Activated T-cell treated with anti-CD3 and anti-CD28 coated beads for 48 hours (primary cell): ENCODE measurements at regions not wholly inside any gene's neighbourhood (a gene's known extent, or its start where the extent isn't known, plus 50 kb on each side); places are given as distances from the start of the nearest gene placed in this dataset.

Experiments
- DNase-seq: peaks from one replicate; pipeline ENCODE4 v3.0.0-alpha.2; 2020; ENCODE audit warnings: low read depth

DNA sequence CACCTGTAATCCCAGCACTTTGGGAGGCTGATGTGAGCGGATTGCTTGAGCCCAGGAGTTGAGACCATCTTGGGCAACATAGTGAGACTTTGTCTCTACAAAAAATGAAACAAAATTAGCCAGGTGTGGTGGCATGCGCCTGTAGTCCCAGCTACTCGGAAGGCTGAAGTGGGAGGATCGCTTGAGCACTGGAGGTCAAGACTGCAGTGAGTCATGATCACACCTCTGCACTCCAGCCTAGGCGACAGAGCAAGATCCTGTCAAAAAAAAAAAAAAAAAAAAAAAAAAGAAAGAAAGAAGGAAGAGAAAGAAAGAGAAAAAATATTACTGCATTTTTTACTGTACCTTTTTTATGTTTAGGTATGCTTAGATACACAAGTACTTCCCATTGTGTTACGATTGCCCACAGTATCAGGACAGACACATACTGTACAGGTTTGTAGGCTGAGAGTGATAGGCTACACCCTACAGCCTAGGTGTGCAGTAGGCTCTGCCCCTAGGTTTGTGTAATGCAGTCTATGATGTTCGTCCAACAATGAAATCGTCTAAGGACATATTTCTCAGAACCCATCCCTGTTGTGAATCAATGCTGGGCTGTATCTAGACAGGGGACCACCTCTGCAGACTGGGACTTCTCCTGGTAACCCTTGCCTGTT lies 160.4 kb upstream of the PWP1 start:
- no peak for DNase-seq

DNA sequence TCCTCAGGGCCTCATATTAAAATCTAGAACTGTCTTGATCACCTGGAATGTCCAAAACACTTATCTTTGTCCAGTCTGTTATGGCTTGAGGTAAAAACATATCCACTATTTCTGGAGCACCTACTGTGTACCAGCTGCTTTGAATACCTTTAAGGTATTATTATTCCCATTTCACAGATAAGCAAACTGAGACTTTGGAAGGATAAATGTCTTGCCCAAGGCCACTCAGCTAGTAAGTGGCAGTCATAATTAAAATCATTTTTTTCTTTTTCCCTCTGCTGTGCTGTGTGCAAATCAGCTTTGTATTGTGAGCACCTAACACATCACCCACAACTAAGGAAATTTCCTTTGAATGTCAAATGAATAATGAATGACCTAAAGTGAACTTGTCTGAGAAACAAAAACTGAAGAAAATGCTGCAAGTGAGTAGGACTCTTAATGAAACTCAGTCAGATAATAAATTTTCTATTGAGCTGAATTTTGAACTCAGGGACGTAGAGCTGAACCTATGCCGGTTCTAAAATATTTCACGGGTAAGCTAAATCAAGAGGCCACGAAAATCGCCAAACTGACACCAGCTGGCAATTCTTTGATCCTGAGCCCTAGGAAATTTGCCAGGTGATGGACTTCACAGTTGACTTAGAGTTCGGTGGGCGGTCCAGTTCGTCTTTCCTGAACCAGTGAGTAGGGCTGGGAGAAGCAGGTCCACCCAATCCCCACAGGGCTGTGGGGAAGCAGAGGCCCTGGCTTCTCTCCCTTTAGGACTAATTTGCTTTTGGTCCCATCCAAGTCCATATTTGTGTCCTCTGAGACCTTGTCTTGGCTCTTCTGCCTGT lies 159.7 kb upstream of the PWP1 start:
- DNase-seq = no peak

DNA sequence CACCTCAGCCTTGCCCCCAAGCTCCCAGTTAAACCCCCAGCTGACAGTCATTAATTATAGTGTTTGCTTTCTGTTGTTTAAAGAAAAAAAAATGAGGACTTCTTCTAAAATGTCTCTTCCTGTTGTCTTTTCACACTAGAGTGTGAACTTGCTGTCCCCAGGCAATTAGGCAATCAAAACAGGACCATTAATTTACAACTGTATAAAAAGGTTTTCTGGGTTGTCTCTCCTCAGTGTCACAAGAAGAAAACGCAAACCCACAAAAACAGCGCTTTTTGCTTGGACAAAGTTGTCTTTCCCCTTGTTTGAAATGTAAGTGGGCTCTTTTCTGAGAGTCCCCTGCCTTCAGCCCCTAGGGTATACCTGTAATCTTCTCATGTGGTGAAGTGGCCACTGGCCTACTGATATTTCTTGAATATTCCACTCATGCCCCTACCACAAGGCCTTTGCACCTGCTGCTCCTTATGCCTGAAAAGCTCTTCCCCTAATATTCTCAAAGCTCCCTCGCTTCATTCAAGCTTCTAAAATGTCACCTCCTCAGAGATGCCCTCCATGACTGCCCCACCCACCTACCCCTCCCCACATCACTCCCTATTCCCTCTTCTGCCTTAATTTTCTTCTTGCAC lies 158.9 kb upstream of the PWP1 start:
- no peak for DNase-seq

DNA sequence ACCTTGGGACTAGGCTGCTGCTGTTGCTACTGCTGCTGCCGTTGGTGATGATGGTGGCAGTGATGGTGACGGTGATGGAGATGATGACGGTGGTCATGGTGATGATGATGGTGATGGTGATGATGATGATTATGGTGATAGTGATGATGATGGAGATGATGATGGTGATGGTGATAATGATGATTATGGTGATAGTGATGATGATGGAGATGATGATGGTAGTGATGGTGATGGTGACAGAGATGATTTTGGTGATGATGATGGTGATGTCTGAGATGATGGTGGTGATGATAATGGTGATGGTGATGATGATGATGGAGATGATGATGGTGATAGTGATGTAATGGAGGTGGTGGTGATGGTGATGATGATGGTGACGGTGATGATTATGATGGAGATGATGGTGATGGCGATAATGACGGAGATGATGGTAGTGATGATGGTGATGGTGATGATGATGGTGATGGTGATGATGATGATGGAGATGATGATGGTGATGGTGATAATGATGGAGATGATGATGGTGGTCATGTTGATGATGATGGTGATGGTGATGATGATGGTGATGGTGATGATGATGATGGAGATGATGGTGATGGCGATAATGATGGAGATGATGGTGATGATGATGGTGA lies 156.8 kb upstream of the PWP1 start:
- no peak for DNase-seq

DNA sequence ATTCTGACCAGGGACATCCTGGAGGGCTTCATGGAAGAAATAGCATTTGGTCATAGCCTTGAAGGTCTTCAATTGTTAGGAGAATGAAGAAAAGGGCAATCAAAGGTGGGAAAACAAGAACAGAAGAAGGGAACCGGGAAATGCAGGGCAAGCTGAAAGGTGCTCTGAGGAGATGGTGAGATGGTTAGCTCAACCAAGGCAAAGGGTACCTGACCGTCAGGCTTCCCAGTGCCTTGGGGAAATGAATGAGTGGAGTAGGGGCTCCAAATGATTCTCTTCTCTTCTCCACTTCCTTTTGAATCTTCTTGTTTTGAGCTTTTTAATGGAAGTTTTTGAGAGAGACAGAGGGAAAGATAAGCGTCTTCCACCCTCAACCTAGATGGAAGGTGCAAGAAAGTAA lies 155.6 kb upstream of the PWP1 start:
- DNase-seq = no peak

DNA sequence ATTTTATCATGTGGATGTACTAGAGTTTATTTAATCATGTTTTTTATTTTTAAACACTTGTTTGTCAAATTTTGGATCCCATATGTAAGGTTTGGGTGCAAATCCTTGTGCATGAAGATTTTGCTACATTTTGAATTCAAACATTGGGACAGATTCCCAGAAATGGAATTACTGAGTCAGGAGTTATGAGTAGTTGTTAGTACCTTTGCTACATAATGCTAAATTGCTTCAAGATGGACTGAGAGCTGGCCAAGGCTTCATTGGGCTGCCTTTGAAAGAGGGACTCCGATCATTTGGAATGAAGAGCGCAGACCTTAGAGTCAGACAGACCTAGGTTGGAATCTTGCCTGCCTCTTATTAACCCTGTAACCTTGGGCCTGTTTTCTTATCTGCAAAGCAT lies 154.9 kb upstream of the PWP1 start:
- no peak for DNase-seq

DNA sequence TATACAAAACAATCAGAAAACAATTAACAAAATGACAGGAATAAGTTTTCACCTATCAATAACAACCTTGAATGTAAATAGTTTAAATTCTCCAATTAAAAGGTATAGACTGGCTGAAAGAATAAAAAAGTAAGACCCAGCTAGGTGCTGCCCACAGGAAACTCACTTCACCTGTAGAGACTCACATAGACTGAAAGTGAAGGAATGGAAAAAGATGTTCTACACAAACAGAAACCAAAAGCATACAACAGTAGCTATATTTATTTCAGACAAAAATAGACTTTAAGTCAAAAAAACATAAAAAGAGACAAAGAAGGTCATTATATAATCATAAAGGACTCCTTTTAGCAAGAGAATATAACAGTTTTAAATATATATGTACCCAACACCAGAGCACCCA lies 152.4 kb upstream of the PWP1 start:
- no peak for DNase-seq

DNA sequence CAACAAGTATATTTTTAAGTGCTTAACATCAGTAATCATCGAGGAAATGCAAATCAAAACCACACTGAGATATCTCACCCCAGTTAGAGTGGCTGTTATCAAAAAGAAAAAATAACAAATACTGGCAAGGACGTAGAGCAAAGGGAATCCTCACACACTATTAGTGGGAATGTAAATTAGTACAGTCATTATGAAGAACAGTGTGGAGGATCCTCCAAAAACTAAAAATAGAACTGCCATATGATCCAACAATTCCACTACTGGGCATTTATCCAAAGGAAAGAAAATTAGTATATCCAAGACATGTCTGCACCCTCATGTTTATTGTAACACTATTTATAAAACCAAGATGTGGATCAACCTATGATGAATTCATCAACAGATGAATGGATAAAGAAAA lies 149.0 kb upstream of the PWP1 start:
- DNase-seq = no peak

DNA sequence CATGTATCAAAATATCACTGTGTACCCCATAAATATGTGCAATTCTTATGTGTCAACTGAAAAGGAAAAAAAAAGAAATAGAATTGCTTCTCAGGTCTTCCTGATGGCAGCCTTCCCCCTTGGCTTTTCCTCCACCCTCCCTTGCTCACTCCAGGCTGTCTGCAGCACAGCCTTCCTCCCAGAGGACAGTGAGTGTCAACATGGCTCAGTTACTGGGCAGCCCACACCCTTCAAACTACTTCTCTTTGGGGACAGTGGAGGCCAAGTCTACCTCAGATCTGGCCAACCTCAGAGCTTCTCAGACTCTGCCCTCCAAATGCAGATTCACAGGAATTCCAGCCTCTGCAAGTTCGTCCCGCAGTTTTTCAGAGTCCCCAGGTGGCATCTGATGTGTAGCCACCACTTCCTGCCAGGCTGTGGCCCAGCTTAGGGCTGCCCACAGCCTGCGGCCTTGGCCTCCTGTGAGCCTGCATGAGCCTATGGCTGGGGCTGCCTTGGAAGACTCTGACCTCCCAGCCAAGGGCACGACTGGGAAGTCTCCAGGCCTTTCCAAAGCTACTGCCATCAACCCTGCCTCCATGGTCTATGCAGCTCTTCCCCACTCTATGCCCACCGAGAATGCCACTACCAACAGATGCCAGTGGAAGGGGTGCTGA lies 148.0 kb upstream of the PWP1 start:
- no peak for DNase-seq

DNA sequence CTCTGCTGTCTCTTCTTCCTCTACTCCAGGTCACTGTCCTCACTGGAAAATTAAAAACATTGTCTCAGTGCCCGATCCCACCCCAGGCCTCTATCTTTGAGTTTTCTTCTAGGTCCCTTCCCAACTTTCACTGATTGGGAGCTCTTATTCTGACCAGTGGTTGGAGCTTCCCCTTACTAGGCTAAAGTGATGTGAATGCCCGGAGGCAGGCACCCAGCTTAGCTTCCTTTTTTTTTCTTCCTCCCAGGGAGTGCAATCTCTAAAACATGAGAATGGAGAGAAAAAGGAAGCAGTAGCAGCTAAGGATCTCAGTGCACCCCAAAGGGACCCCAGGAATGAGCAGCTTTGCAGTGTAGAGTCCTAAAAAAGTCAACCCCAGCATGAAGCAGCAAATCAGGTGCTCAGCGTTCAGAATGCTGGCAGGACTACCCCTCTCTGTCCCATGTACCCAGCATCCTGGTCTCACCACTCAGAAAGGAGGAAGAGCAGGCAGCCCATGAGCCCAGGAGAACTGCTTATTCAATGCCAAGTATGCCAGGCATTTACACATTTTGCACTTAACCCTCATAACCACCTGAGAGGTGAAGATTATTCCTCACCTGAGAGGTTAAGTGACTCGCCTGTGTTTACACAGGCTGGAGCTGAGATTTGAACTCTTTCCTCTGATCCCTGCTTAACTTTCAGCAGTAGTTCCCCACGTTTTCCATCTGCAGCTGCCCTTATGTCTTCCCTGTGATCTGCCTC lies 146.2 kb upstream of the PWP1 start:
- no peak for DNase-seq

DNA sequence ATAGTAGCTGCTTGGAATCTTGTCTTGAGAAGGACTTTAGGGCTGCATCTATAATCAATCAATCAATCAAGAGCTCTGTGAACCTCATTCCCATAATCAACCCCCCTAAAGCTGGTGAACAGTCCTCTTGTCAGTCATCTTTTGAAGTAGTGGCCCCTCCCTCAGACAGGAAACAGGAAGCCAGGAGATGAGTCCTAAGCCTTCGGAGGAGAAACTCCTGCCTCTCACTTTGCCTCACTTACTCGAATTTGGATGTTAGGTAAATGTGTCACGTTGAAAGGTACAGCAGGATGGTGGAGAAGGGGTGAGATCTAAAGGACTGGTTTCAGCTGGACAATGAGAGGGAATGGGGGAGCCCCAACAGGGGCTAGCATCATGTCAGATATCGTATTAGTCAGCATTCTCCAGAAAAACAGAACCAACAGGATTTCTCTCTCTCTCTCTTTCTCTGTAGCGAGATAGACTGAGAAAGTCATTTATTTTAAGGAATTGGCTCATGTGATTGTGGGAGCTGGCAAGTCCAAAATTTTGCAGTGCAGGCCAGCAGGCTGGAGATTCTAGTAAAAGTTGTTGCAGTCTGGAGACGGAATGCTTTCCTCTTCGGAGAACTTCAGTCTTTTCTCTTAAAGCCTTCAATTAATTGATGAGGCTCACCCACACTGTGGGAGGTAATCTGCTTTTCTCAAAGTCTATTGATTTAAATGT lies 144.4 kb upstream of the PWP1 start:
- DNase-seq = no peak

DNA sequence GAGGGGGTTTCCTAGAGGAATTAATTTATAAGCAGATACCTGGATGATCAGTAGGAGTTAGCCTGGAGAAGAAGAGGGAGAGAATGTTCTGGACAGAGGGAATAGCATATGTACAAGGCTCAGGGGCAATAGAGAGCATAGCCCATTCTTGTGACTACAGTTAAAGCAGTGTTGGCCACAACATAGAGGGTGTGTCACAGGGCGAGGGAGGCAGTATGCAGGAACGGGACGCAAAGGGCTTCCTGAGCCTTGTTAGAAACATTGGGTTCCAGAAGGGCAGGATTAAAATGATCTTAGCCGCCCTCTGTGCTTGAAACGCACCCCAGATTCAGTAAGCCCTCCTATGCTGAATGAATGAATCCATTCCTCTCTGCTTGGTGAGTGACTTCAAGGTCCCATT lies 142.2 kb upstream of the PWP1 start:
- DNase-seq = no peak

DNA sequence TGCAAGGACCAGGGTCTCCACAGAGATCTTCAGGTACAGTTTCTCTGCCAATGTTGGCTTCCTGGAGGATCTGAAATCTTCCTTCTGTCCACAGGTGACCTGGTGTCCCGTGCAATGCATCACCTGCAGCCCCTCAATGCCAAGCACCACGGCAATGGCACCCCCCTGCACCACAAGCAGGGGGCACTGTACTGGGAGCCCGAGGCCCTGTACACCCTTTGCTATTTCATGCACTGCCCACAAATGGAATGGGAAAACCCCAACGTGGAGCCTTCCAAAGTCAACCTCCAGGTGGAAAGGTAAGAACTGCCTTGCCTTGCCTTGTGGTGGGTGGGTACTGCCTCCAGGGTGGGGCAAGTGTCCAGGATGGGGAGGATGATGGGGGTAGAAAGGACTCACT lies 141.8 kb upstream of the PWP1 start:
- no peak for DNase-seq

DNA sequence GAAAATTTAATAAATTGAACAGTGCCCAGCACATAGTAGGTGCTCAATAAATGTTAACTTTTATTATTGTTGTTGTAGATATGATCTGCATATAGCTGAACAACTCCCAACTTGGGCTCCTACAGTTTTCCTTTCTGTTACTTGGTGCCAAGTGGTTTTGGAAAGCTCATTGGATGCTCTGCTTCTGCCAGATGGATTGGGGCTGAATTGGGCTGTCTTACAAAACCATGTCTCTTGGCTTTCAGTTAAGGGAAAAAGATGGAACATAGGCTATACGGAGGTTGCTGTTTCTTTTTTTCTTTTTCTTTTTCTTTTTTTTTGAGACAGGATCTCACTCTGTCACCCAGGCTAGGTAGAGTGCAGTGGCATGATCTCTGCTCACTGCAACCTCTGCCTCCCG lies 140.7 kb upstream of the PWP1 start:
- no peak for DNase-seq

DNA sequence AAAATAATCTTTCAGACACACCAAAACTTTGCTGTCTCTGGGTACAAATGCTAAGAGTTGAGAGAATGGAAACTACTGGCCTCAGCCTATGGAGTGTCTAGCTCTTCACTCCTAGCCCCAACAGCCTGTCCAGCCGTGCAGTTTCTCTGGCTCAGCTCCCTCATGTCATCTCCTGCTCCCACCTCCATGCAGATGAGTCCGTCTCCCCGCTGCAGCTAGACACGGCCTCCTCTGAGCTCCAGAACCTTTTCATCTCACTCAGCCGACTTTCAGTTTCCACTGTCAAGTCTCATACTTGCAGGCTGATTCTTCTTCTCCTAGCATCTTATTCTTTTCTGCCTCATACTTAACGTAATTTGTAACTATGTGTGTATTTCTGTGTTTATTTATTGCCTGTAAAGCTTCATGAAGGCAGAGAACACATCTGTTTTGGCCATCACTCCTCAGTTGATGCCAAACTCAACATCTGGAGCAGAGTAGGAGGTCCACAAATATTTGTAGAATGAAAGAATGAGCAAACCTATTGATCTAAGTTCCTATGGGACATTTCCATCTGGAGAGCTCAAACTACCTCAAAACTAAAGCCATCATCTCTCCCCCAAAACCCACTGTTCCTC lies 139.8 kb upstream of the PWP1 start:
- no peak for DNase-seq

DNA sequence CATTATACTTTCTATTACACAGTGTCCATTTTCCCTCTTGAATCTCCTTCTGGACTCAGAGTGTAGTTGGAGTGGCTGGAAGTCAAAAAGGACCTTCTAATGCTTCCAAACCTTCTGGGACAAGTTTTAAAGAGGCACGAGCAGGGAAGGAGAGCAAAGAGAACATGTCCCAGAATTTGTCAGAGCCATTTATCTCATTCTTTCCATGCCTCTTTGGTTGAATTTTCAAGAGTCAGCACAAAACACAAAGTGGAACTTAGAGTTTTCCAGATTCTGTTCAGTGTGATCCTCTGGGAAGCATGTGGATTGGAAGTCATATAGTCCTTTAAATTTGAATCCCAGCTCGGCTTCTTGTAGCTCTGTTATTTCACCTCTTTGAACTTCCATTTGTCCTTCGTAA lies 138.2 kb upstream of the PWP1 start:
- no peak for DNase-seq

DNA sequence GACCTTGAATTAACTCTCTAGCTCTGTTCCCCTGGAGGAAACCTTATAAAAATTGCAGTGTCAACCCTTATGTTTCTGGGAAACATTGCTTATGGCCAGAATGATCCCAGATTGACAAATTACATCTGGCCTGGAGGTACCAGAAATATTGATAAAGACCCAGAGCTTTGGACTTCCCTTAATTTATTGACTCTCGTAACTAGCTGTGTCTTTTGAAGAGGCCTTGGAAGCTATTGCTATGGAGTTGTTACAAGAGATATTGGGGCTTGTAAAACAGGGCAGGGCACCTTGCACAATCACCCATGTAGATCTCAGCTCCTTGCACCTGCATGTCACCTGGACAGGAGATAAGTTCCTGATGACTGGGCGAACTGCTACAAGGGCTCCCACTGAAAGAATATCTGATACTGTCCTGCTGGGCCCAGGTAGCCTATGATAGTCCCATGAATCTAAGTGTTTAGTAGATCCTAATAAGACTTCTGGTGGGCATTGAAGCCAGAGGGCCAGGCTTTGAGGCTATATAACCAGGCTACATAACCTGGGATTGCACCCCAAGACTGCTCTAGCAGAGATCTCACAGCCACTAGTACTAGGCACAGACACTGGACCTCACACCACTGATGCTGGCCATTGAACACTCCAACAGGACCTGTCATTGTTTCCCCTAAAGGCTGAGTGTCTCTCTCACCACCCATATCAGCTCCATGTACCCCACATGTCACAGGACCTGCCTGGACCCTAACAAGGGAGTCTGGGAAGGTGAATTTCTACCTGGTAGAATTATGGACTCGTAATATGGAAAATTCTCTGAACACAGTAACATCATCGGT lies 135.7 kb upstream of the PWP1 start:
- no peak for DNase-seq

DNA sequence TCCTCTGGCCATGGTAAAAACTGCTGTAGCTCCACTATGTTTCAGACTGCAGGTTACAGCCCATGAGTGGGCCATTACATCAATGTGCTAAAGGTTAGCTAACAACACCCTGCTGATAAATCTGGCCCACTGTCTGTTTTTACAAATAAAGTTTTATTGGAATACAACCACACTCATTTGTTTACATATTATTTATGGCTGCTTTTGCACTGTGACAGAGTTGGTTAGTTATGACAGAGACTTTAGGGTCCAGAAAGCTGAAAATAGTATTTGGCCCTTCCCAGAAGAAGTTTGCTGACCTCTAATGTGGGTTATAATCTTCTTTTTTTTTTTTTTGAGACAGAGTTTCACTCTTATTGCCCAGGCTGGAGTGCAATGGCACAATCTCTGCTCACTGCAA lies 134.2 kb upstream of the PWP1 start:
- DNase-seq = no peak

DNA sequence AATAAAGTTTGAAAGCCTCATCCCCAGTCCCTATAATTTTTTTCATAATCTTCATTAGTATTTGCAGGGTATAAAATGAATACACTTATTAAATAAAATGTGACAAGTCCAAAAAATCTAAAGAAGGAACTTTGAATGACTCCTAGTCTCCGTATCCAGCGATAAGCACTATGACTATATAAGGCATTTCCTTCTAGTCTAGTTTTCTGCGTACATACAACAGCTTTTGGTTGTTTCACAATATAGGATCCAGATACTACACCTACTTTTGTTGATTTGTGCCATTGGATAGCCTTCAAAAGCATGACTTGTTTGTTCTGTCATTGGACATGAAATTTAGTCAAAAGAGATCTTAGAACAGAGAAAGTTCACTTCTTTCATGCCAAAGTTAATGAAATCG lies 133.3 kb upstream of the PWP1 start:
- no peak for DNase-seq
